Activated gamma-delta T cell (primary cell): ENCODE measurements at regions not wholly inside any gene's neighbourhood (a gene's known extent, or its start where the extent isn't known, plus 50 kb on each side); places are given as distances from the start of the nearest gene placed in this dataset.
"Not testable (repeated sequence)": the region's sequence is repeated elsewhere in the genome, so short reads cannot be mapped to it uniquely, and the experiment has no call there.

Source experiments
- DNase-seq: peaks from one replicate; lab custom pipeline; 2025; lab: John Stamatoyannopoulos, UW

DNA sequence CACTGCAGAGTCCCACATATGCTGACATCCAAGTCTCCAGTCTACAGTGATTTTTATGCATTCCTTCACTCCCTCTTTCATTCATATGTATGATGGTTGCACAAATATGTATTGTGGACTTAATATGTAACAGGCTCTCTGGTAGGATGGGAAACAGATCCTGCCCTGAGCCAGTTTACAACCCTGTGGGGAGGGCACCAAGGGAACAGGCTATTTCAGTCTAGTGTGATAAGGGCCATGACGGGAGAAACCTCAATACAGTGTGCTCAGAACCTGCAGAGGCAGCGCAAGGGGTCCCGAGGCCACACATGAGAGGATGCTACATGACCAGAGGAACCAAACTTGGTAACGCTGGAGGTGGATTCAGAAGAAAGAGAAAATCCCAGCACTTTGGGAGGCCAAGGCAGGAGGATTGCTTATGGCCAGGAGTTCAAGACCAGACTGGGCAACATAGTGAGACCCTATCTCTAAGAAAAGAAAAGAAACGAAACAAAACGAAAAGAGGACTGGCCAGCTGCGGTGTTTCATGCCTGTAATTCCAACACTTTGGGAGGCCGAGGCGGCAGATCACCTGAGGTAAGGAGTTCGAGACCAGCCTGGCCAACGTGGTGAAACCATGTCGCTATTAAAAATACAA lies 249.8 kb upstream of the JARID2 start:
- DNase-seq = no peak

DNA sequence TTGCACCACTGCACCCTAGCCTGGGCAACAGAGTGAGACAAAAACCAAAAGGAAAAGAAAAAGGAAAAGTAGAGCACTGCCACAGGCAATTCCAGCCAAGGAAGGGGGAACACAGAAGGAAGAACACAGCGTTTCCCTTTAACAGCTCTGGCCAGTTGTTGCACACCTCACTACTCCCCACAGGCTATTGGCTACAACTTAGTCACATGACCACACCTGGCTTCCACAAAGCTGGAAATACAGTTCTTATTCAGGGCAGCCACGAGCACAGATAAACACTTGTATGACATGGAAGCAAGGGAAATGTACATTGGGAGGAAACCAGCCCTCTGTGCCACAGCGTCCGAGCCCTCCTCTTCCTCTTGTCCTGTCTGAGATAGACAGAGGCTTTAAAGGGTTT lies 249.0 kb upstream of the JARID2 start:
- no peak for DNase-seq

DNA sequence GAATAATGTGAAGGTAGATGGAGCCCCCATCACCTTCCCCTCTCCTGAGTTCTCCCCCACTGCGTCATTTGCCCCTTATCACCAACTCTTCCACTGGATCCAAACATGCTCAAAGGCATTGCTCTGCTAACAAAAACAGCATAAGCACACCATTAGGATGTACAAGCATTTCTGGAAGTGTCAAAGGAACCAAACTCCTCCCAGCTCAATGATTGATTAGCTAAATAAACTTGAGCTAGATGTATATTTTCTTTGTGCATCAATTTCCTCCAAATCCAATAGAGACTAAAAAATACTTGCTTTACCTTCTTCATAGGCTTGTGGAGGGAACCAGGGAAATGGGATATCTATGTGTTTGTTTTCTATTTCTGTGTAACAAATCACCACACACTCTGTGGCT lies 248.4 kb upstream of the JARID2 start:
- DNase-seq = no peak

DNA sequence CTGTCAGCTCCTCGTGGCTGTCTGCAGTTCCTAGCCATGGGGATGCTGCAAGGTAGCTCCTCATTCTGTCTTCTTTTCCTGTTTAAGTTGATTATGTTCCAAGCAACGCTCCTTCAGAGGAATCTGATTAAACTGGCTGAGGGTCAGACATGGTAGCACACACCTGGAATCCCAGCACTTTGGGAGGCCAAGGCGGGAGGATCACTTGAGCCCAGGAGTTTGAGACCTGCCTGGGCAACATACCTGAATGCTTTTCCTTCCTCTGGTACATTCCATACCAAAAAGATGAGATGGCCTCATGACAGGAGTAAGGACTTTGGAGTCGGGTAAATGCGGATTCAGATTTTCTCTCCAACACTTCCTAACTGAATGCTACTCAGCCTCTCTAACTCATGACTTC lies 246.8 kb upstream of the JARID2 start:
- DNase-seq = no peak

DNA sequence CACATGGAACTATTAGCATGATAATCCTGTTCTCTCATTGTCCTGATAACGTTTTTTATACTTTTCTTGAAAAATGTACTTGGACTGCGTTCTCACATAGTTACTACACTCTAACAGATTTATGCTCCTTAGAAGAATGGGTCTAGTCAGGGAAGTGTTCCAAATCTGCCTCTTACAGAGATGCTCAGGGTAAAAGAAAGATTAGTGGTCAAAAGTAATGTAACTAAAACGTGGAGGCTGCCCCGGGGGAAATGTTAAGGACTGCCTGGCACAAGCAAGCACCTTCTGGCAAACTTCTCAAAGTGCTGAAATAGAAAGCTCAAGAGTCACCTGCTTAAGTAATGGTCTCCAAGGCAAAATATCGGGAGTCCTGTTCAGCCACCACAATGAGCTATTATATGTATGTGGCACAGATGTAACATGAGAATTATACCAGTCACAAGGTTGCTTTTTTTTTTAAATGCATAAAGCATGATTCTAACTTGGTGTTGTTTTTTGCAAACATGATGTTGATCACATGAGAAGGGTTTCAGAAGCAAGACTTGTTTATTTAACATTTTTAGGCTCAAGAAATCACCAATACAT lies 244.5 kb upstream of the JARID2 start:
- no peak for DNase-seq

DNA sequence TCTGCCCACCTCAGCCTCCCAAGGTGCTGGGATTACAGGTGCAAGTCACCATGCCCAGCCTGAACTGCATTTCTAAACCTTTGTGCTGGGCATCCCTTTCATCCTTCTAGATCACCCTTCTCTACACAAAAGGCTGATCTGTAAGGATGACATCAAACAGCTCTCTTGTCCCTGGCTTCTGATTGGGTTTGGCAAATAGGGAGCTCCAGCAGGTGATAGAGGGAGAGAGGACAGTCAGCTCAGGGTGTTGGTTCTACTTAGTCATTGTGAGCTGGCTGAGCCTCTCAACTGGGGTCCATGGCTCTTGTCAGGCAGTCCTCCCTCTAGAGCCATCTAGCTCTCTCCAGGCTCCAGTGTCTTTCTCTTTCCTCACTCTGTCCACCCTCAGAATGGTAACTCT lies 237.6 kb upstream of the JARID2 start:
- no peak for DNase-seq

DNA sequence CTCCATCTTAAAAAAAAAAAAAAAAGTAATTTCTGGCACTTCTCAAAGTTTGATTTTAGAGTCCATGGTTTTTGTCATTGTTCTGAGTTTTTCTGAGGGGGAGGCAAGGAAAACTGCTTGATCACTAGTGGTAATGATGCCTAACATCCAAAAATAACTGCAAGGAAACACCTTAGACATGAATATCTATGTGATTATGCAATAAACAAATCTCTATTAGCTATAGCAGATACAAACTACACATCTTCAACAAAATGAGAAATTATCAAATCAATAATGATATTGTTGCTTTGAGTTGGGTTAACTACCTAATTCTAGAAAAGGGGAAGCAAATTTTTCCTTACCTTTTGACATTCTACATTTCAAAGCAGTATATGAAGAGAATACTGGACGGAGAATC lies 230.9 kb upstream of the JARID2 start:
- DNase-seq = no peak

DNA sequence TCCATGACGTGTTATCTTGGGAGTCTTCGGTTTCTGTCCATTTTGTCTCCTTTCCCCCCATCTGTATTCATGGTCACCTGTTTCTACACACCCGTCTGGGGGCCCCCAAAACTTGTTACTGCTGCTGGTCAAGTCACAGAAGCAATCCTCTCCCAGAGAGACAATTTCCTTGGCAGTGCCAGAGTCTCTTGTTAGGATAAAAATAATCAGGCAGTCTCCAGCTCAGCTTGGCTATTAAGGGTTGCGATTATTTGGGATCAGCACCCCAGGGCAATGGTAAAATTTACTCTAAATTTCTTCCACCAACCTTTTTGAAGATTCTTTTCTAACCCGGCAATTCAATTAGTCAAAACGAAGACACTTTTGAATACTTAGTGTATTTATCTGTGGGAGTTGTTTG lies 229.1 kb upstream of the JARID2 start:
- no peak for DNase-seq

DNA sequence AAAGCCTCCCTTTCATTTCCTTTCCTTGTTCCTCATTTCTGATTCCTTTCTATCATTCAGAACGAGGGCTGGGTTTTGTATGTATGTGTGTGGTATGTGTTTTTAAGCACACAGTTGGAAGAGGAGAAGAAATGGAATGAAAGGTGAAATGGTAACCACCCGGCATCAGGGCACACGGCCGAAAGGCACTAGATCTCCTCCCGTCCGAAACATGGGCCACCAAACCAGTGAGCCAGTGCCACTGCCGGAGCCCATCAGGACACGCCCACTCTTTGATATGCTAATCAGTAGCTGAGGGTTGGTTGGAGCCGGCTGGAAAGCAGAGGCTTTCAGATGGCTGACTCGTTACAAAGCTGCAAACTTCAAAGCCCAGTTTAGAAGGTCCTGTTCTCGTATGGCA lies 228.6 kb upstream of the JARID2 start:
- DNase-seq = no peak

DNA sequence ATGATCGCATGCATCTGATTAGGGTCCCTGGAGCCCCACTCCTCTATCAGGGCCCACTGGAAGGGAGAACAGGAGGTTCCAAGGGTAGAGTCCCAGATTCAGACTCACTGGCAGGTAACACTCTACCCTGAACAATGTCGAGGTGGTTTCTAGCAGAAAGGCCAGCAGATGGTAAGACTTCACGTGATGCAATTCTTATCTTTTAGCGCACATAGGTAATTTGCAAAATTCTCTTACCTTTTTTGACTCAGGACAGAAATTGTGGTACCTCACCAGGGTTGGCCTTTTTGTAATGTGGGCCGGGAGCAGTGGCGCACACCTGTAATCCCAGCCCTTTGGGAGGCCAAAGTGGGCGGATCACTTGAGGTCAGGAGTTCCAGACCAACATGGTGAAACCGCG lies 228.1 kb upstream of the JARID2 start:
- DNase-seq = no peak

DNA sequence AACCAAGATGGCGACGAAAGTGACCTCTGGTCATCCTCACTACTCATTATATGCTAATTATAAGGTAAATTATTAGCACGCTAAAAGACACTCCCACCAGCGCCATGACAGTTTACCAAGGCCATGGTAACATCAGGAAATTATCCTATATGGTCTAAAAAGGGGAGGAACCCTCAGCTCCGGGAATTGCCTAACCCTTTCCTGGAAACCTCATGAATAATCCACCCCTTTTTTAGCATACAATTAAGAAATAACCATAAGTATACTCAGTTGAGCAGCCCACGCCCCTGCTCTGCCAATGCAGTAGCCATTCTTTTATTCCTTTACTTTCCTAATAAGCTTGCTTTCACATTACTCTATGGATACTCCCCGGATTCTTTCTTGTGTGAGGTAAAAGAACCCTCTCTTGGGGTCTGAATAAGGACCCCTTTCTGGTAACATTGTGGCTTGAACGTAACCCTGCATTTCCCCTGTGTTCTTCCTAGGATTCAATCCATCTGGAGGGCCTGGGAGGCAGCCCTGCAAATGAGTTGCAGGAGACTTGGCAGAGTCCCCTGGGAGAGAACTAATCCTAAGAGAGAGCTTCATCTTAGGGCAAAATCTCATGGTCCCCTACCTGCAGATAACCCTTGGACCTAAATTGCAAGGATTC lies 225.6 kb upstream of the JARID2 start:
- no peak for DNase-seq

DNA sequence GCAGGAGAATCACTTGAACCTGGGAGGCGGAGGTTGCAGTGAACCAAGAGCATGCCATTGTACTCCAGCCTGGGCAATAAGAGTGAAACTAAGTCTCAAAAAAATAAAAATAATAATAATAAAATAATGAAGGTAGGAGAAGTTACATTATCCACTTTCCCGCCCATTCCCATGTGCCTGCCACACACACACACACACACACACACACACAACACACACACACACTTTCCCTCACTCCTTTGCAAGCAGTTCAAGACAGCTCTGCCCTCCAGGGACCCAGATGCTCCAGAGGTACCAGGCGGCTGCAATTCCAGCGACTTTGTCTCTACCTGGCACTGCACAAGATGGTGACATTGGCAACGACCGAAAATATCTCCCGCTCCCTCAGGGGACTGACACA lies 224.8 kb upstream of the JARID2 start:
- no peak for DNase-seq

DNA sequence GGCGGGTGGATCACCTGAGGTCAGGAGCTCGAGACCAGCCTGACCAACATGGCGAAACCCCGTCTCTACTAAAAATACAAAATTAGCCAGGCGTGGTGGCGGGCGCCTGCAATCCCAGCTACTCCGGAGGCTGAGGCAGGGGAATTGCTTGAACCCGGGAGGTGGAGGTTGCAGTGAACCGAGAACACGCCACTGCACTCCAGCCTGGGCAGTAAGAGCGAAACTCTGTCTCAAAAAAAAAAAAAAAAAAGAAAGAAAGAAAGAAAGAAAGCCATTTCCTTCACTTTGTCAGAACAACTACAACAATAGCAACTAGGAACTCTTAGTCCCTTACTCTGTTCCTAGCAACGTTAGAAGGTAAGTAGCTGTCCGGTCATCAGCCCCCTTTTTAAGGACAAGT lies 222.9 kb upstream of the JARID2 start:
- DNase-seq = not testable (repeated sequence)

DNA sequence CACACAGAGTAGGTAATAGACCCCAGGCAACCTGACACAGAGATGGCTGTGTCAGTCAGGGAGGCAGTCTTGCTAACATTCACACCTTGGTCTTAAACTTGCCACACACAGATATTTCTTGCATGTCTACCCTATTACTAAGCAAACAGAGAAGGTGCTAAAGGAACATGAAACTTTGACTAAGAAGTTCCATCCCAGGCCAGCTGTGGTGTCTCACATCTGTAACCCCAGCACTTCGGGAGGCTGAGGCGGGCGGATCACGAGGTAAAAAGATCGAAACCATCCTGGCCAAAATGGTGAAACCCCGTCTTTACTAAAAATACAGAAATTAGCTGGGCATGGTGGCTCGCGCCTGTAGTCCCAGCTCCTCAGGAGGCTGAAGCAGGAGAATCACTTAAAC lies 222.4 kb upstream of the JARID2 start:
- no peak for DNase-seq

DNA sequence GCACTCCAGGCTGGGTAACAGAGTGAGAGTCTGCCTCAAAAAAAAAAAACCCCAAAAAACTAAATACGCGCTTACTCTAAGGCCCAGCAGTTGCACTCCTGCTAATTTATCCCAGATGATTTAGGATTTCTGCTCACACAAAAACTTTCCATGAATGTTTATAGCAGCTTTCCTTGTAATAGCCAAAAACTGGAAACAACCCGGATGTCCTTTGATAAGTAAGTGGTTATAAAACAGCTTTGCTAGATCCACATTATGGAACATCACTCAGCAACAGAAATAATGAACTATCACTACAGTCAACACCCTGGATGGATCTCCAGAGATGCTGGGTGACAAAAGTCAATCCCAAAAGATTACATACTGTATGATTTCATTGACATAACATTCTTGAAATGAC lies 220.4 kb upstream of the JARID2 start:
- no peak for DNase-seq

DNA sequence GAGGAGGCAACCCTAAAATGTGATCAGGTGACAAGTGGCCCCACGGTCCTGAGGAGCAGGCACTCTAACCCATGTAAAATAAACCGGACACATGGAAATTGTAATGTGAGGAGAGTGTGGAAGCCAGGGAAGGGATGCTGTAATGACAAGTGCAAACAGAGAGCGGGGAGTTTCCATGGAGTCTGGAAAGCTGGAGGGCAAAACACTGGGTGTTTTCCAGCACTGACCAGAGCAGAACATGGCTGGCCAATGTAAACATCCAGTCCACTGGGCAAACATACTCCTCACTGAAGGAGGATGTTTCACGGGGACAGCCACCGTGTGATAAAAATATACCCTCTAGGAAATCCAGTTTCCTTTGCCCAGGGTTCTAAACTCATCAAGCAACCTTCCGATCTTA lies 219.0 kb upstream of the JARID2 start:
- no peak for DNase-seq

DNA sequence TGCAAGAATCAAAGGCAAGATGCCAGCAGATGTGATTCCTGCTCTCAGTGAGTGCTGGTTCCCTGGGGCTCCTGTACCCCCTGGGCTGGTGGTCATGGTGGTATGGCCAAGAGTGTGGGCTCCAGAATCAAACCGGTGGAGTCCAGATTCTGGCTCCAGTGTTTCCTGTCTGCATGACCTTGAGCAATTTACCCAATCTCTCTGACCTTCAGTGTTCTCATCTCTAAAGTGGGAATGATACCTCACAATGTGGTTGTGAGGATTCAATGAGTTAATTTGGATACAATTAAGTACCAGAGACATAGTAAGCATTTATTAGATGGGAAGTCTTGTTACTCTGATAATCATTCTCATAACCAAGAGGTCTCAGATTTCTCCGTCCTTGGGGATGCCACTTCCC lies 218.4 kb upstream of the JARID2 start:
- no peak for DNase-seq

DNA sequence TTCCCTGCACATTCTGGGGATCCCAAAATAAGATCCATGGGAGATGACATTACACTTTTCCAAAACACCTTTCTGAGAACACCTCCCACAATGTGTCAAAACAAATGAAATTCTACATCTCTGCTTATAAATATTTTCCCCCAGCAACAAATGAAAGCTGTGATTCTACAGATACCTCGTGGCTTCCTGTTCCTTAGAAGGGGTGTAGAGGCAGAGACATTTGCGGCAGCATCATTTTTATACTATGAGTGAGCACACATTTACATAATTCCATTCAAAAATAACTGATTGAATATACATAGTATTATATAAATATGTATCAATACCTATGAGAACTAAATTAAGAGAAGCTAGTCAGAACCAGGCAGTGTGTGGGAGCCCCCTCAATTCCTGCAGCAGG lies 213.9 kb upstream of the JARID2 start:
- DNase-seq = no peak

DNA sequence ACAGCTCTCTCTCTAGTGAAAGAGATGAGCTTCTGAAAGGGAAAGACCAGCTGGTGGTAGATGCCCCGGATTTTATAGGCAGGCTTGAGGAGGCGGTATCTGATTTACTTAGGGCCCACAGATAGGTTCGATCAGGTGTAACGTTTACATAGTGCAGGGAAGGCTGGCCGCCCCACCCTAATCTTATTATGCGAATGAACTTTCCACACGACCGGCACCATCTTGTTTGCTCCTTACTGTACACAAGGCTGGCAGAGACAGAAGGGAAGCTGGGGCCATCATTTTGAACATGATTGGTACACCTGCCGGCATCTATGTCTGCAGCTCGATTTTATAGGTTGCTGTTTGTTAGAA lies 212.0 kb upstream of the JARID2 start:
- no peak for DNase-seq

DNA sequence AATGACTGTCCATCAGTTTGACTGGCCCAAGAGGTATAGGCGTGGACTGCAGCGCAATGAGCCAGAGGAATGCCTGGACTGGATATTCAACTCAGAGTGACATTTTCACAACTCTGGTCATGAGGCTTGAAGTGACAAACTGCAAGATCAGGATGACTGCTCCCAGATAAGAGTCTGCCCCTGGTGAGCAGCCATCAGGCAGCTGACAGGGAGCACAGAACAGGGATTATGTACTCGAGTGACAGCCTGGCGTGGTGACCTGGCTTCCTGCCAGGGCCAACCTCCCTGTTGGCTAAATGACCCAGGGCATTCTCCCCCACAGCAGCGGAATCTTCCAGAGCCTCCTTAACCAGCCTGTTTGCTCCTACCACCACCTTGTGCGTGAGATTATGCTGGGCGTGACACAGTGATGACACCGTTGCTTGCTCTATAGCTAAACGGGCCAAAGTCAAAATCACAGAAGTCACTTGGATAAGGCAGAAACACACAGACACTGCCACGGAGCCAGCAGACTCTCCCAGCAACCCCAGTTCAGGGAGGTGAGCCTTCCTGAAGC lies 209.1 kb upstream of the JARID2 start:
- DNase-seq = no peak

DNA sequence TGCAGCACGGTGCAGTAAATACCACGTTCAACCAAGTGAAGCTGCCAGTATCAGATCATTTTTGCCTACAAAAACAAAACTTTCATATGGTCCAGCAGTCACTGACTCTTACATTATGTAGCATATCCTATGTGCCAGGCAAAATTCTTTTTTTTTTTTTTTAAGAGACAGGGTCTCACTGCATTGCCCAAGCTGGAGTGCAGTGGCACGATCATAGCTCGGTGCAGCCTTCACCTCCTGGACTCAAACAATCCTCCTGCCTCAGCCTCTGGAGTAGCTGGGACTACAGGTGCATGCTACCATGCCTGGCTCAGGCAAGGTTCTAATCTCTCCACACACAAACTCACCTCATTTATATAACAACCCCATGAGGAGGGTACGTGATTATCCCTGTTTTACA lies 208.6 kb upstream of the JARID2 start:
- no peak for DNase-seq

DNA sequence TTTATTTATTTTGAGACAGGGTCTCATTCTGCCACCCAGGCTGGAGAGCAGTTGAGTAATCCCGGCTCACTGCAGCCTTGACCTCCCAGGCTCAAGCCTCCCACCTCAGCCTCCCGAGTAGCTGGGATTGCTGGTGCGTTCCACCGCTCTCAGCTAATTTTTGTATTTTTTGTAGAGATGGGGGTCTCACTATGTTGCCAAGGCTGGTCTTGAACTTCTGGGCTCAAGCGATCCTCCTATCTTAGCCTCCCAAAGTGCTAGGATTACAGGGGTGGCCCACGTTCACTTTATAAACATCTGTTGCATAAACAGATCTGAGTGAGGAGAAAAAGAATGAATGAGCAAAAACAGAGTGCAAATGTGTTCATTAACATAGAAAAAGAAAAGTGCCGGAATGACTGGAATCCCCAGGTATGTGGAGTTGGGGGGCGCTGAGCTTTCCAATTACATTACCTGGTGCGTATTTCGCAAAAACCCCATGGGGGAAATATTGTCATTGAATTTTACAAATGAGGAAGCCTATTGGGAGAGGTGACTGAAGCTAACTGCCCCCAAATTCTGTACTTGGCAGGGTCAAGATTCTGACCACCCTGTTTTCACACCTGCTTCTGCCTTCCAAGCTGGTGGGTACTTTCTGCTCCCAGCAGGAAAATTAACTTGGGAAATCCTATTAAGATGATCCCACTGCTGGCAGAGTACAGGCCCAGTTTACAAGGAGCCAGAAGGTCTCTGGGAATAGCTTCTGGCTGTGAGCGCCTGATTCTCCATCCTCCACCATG lies 207.7 kb upstream of the JARID2 start:
- no peak for DNase-seq

DNA sequence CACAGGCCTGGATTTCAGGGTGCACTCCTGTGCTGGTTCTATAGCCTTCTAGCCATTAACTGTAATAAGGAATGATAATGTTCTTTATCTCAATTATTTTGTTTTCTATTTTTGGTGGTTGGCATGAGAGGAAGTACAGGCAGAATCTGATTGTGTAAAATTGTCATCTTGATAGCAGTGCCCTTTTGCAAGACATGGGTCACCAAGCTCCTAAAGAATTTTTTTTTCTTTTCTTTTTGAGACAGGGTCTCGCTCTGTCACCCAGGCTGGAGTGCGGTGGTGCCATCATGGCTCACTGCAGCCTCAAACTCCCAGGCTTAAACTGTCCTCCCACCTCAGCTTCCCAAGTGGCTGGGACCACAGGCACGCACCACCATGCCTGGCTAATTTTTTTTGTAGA lies 206.7 kb upstream of the JARID2 start:
- no peak for DNase-seq
